NCI-H2227 (cell line): ENCODE measurements at regions not wholly inside any gene's neighbourhood (a gene's known extent, or its start where the extent isn't known, plus 50 kb on each side); places are given as distances from the start of the nearest gene placed in this dataset.

Source experiments
- DNase-seq: peaks from one replicate; lab custom pipeline; 2025; ENCODE audit not compliant: unreplicated experiment; lab: John Stamatoyannopoulos, UW

- no peak for DNase-seq
These were observed 277.2 kb downstream of the EIPR1 start for GRCh38 chr2:3100386-3100785.

GRCh38 chr2:3099860-3100234 is 277.8 kb downstream of the EIPR1 start:
- no peak for DNase-seq

GRCh38 chr2:3099145-3099859 is 278.3 kb downstream of the EIPR1 start:
- DNase-seq = no peak

GRCh38 chr2:3098231-3098630 is 279.4 kb downstream of the EIPR1 start:
- no peak for DNase-seq

GRCh38 chr2:3097804-3098203 is 279.8 kb downstream of the EIPR1 start:
- DNase-seq = no peak

GRCh38 chr2:3094999-3095958 is 282.3 kb downstream of the EIPR1 start:
- no peak for DNase-seq

- DNase-seq = no peak
These were observed 283.3 kb downstream of the EIPR1 start for GRCh38 chr2:3094318-3094717.

- DNase-seq = no peak
These were observed 285.9 kb downstream of the EIPR1 start for GRCh38 chr2:3091696-3092095.

- no peak for DNase-seq
These were observed 294.9 kb downstream of the EIPR1 start for GRCh38 chr2:3082705-3083104.

GRCh38 chr2:3079959-3080948 is 297.4 kb downstream of the EIPR1 start:
- DNase-seq = no peak

GRCh38 chr2:3079466-3079865 is 298.2 kb downstream of the EIPR1 start:
- DNase-seq = no peak

- no peak for DNase-seq
These were observed 298.9 kb downstream of the EIPR1 start for GRCh38 chr2:3078684-3079083.

GRCh38 chr2:3076848-3077642 is 300.6 kb downstream of the EIPR1 start:
- DNase-seq = no peak

GRCh38 chr2:3075991-3076340 is 301.7 kb downstream of the EIPR1 start:
- DNase-seq = no peak

- DNase-seq = no peak
These were observed 302.2 kb downstream of the EIPR1 start for GRCh38 chr2:3075316-3075990.

GRCh38 chr2:3073704-3074103 is 303.9 kb downstream of the EIPR1 start:
- no peak for DNase-seq

- no peak for DNase-seq
These were observed 304.5 kb downstream of the EIPR1 start for GRCh38 chr2:3073041-3073595.

GRCh38 chr2:3071685-3072263 is 305.8 kb downstream of the EIPR1 start:
- no peak for DNase-seq

GRCh38 chr2:3066831-3067230 is 310.8 kb downstream of the EIPR1 start:
- DNase-seq = no peak
